ENCODE measurements at regions not wholly inside any gene's neighbourhood (a gene's known extent, or its start where the extent isn't known, plus 50 kb on each side); places are given as distances from the start of the nearest gene placed in this dataset.

- peak; percentile 48; the same call in 1 of the 2 replicates for TF ChIP-seq CTCF (IDR thresholded peaks at IDR 0.05)
These were observed 155.4 kb downstream of the RFPL4B start for GRCh38 chr6:112502351-112503090.

- no peak for TF ChIP-seq CTCF (IDR thresholded peaks at IDR 0.05)
These were observed 156.0 kb downstream of the RFPL4B start for GRCh38 chr6:112503091-112503596.

- TF ChIP-seq CTCF (IDR thresholded peaks at IDR 0.05) = no peak
These were observed 157.5 kb downstream of the RFPL4B start for GRCh38 chr6:112504621-112505020.

GRCh38 chr6:112511441-112511840 lies 164.3 kb downstream of the RFPL4B start:
- no peak for TF ChIP-seq CTCF (IDR thresholded peaks at IDR 0.05)

- no peak for TF ChIP-seq CTCF (IDR thresholded peaks at IDR 0.05)
These were observed 166.0 kb downstream of the RFPL4B start for GRCh38 chr6:112513175-112513574.

GRCh38 chr6:112522587-112522986 lies 175.5 kb downstream of the RFPL4B start:
- no peak for TF ChIP-seq CTCF (IDR thresholded peaks at IDR 0.05)

GRCh38 chr6:112524071-112524470 lies 176.9 kb downstream of the RFPL4B start:
- TF ChIP-seq CTCF (IDR thresholded peaks at IDR 0.05) = no peak
